GM19438 (cell line): ENCODE measurements at regions not wholly inside any gene's neighbourhood (a gene's known extent, or its start where the extent isn't known, plus 50 kb on each side); places are given as distances from the start of the nearest gene placed in this dataset.
"Not testable (repeated sequence)": the region's sequence is repeated elsewhere in the genome, so short reads cannot be mapped to it uniquely, and the experiment has no call there.

Experiments
- ATAC-seq: cut with Tn5 transposase; IDR thresholded peaks from one replicate; pipeline ENCODE4 v1.9.1; 2021; ENCODE audit warnings: low read depth; ENCODE audit not compliant: unreplicated experiment

GRCh38 chr2:21754164-21754788 is 630.5 kb downstream of the TDRD15 start:
- no peak for ATAC-seq

- no peak for ATAC-seq
Measured at GRCh38 chr2:21757805-21758430, 634.1 kb downstream of the TDRD15 start.

GRCh38 chr2:21759819-21760218 is 636.1 kb downstream of the TDRD15 start:
- no peak for ATAC-seq

DNA sequence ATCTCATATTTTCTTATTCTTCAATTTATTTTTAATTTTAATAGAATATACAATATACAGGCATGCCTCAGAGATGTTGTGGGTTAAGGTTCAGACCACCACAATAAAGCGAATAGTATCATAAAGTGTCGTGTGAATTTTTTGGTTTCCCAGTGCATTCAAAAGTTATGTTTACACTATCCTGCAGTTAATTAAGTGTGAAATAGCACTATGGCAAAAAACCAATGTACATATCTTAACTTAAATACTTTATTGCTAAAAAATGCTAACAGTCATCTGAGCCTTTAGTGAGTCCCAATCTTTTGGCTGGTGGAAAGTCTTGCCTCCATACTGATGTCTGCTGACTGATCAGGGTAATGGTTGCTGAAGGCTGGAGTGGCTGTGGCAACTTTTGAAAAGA is 637.6 kb downstream of the TDRD15 start:
- no peak for ATAC-seq

DNA sequence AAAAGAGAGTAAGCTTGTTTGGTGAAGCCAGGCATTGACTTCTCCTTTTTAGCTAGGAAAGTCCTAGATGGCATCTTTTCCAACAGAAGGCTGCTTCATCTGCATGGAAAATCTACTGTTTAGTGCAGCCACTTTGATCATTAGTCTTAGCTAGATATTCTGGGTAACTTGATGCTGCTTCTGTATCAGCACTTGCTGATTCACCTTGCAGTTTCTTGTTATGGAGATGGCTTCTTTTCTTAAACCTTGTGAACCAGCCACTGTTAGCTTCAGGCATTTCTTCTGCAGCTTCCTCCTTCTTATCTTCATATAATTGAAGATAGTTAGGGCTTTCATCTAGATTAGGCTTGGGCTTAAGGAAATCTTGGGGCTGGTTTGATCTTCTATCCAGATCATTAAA is 639.7 kb downstream of the TDRD15 start:
- ATAC-seq: no peak

- no peak for ATAC-seq
Measured at GRCh38 chr2:21770787-21771186, 647.0 kb downstream of the TDRD15 start.

DNA sequence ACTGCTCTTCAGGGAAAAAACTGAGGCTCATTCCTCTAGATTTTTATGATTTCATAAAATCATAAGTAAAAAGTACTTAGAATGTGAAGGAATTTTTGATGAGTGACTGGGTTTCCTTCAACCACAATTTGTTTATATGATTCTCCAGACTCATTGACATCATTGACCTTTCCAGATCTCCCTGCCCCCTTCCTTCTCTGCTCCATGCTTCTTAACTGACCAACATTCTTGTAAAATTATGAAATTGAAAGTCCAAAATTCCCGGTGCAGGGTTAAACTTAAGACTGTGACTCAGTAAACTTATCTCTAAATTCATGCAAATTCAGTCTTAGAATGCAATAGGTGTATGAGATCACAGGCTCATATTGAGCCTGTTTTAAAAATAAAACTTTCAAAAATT is 648.9 kb downstream of the TDRD15 start:
- no peak for ATAC-seq

DNA sequence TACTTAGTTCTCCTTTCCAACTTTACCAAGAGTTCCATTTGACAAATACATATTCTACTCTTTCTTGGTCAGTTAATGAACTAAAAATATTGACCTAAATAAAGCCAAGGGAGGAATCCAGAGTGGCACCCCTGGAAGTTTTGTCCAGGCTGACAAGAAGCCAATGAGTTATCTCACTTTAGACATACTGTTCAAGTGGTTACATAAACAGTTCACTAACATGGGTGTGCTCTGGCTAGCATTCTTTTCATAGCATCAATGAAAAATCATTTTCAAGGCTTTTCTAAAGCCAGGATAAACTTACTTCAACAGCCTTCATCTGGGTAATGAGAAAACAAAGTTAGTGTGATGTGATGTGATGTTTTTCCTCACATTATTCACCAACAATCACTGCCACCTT is 649.4 kb downstream of the TDRD15 start:
- no peak for ATAC-seq

DNA sequence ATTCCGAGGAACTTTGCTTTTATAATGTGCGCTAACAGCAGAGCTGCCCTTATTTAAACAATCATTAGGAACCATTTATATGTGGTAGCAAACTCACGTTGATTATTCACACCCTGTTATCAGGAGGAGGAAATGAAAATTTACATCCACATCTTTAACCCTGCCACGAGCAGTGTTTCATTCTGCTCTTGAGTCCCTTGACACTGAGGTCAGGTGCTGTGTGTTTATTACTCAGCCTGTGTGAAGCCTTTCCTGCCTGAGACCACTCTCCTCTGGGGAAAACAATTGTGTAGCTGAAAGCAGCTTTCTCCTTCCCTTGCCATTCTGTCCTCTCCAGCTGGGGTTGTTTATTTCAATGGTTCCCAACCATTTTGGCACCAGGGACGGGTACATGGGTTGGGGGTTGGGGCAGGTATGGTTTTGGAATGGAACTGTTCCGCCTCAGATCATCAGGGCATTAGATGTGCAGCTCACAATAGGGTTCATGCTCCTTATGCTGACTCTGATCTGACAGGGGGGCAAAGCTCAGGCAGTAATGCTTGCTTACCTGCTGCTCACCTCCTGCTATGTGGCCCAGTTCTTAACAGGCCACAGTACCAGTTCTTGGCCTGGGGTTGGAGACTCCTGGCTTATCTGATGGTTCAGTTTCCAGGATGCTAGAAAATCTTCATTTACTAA is 651.1 kb downstream of the TDRD15 start:
- ATAC-seq: no peak

DNA sequence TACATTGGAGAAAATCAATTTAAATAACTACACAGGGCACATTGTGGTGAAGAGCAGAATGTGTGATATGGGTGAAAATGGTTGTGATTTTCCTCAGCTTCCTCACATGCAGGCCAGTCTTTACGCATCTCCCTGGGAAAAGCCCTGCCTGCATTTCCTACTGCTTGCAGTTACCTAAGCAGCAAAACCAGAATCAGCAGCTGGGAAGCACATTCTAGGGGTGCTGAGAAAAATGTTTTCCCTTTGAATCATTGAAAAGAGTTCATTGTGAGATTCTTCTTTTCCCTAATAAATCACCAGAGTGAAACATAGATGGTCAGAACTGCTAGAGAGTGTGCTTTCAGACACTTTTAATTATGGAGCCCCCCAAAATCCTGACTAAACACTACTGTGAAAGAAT is 656.0 kb downstream of the TDRD15 start:
- ATAC-seq: no peak

DNA sequence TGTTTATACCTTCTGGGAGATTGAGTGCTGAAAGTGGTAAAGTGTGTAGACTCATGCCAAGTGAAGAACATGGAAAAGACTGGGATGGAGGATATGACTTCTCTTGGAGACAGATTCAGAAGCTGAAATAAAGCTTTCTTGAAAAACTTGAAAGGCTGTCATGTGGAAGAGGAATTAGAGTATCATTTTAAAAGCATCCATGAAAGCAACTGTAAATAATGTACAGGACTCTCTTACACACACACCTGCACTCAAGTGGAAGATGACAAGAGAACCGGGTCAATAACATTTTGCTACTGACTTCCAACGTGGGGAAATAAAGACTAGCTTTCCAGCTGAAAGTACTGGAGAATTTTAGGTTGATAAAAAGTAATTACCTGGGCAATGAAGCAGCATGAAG is 658.2 kb downstream of the TDRD15 start:
- no peak for ATAC-seq

DNA sequence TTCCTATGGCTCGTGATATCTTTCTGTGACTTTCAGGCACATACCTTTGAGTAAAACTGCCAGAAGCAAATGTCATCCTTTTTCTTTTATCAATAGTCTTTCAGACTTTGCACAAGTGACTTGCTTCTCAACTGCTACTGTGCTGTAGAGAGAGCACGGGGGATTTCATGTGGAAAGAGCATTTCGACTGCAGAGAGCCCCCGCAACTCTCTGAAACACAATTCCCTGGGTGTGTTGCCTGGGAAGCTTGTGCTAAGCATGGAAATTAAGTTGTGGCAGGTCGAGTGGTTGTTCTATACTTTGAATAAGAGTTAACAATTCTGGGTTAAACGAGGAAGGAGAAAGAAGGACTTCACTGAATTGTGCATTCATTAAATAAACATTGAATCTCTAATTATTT is 659.1 kb downstream of the TDRD15 start:
- no peak for ATAC-seq

- ATAC-seq: no peak
Measured at GRCh38 chr2:21787941-21788340, 664.2 kb downstream of the TDRD15 start.

GRCh38 chr2:21790311-21790710 is 666.5 kb downstream of the TDRD15 start:
- ATAC-seq: not testable (repeated sequence)

- ATAC-seq: no peak
Measured at GRCh38 chr2:21792571-21792970, 668.8 kb downstream of the TDRD15 start.

- no peak for ATAC-seq
Measured at GRCh38 chr2:21793461-21793860, 669.7 kb downstream of the TDRD15 start.

- ATAC-seq: no peak
Measured at GRCh38 chr2:21794611-21795010, 670.8 kb downstream of the TDRD15 start.

- ATAC-seq: no peak
Measured at GRCh38 chr2:21800356-21800755, 676.6 kb downstream of the TDRD15 start.

GRCh38 chr2:21803550-21803949 is 679.8 kb downstream of the TDRD15 start:
- no peak for ATAC-seq

GRCh38 chr2:21804151-21804550 is 680.4 kb downstream of the TDRD15 start:
- no peak for ATAC-seq

- ATAC-seq: no peak
Measured at GRCh38 chr2:21811541-21811940, 687.8 kb downstream of the TDRD15 start.

- no peak for ATAC-seq
Measured at GRCh38 chr2:21812766-21813165, 689.0 kb downstream of the TDRD15 start.
